Activated CD4-positive, alpha-beta T cell treated with anti-CD3 and anti-CD28 coated beads for 1 hour (primary cell): ENCODE measurements at regions not wholly inside any gene's neighbourhood (a gene's known extent, or its start where the extent isn't known, plus 50 kb on each side); places are given as distances from the start of the nearest gene placed in this dataset.
"Not testable (repeated sequence)": the region's sequence is repeated elsewhere in the genome, so short reads cannot be mapped to it uniquely, and the experiment has no call there.

Experiments used
- DNase-seq: peaks from one replicate; pipeline ENCODE4 v3.0.0-alpha.2; 2020

DNA sequence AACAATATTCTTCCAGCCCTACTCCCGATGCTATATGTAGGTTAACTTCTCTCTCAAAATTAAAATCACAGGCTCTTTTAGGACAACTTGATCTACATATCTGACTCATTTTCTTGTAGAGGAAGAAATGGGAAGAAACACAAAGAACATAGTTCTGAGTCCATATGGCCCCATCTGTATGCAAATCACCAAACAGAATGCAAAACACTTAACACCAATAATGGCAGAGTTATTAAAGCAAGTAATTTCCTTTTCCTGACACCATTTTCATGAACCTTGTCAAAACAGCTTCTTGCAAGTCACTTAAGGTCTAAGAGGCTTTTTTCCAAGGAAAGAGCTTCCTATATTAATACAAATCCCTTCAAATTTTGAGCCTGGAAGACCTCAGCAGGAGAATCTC, 300.4 kb upstream of the CLEC14A start:
- DNase-seq = no peak

DNA sequence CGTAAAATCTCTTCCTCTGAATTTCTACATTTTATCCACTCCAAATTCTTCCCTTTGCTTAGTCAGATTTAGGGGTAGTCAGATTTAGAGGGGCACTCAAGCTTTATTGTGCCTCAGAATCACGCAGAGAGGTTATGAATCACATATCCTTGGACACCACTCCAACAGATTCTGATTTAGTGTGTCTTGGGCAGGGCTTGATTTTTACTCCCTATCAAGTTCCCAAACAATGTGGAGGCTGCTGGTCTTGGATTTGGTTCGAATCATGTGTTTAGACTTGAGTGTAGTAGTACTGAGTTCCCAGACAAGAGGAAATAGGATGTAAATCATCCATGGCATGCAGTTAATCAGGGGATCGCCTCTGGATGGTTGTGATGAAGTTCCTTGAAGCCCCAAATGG, 298.1 kb upstream of the CLEC14A start:
- no peak for DNase-seq

- DNase-seq = no peak
These were observed 297.7 kb upstream of the CLEC14A start for GRCh38 chr14:38553586-38553985.

DNA sequence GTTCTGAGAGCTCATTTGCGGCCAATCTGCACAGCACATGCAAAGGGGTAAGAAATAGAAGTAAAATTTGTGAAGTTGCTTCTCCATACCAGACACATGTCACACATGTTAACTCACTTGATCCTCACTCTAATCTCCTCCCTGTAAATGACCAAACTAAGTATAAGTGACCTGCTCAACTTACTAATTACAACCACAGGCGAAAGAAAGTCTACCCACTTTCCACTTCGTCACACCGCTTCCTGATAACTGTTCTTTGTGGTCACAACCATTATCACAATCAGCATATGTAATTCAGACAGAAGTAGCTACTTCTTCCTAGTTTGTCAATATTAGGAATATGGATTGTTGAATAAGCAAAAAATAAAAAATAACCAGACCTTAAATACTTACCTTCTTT, 293.7 kb upstream of the CLEC14A start:
- no peak for DNase-seq

GRCh38 chr14:38547961-38548490, 292.1 kb upstream of the CLEC14A start:
- no peak for DNase-seq

- no peak for DNase-seq
These were observed 291.1 kb upstream of the CLEC14A start for GRCh38 chr14:38546932-38547551.

- no peak for DNase-seq
These were observed 288.9 kb upstream of the CLEC14A start for GRCh38 chr14:38544776-38545175.

- DNase-seq = not testable (repeated sequence)
These were observed 288.0 kb upstream of the CLEC14A start for GRCh38 chr14:38543851-38544250.

GRCh38 chr14:38538053-38538452, 282.2 kb upstream of the CLEC14A start:
- DNase-seq = not testable (repeated sequence)

DNA sequence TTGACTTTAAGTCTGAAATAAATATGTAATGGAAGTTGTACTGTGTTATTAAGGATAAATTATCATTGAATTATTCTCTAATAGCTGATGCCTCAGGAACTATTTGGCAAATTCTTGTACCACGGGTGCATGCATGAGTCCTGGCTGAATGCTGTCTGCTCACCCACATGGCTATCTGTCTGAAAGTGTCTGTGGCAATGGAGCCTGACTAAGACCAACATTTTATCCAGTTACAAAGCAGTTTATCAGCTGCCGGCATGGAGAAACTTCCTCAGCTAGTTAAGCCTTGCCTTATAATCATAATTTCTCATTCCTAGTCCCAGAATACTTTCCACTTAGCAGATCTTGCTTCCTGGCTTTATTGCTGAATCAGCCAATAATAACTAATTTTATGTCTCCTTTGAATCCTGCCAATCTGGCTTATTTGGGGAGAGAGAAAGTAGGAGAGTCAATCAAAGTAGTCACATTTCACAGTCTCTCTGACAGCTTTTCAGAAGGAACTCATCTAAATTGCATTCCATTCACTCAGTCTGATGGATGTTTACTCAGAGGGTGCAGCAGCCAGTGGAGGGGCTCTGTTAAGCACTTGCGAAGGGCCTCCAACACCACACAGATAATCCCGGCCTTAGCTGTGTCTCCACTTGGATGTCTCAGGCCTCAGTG, 280.6 kb upstream of the CLEC14A start:
- no peak for DNase-seq

DNA sequence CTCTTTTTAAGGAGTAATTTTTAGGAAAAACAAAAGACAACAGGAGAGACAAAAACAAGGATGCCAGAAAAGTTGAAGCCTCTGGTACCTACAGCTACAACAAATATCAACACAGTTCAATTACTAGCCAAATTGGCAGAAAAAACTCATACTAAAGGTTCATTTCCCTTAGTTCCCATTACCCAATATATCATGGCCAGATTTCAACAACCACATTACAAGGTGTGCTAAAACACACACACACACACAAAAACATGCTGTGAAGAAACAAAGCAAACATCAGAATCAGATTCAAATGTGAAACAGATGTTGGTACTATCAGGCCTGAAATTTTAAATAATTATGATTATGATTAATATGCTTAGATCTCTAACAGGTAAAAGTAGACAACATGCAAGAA, 272.7 kb upstream of the CLEC14A start:
- no peak for DNase-seq

GRCh38 chr14:38527502-38527878, 271.6 kb upstream of the CLEC14A start:
- DNase-seq = no peak

- no peak for DNase-seq
These were observed 271.1 kb upstream of the CLEC14A start for GRCh38 chr14:38526826-38527501.

DNA sequence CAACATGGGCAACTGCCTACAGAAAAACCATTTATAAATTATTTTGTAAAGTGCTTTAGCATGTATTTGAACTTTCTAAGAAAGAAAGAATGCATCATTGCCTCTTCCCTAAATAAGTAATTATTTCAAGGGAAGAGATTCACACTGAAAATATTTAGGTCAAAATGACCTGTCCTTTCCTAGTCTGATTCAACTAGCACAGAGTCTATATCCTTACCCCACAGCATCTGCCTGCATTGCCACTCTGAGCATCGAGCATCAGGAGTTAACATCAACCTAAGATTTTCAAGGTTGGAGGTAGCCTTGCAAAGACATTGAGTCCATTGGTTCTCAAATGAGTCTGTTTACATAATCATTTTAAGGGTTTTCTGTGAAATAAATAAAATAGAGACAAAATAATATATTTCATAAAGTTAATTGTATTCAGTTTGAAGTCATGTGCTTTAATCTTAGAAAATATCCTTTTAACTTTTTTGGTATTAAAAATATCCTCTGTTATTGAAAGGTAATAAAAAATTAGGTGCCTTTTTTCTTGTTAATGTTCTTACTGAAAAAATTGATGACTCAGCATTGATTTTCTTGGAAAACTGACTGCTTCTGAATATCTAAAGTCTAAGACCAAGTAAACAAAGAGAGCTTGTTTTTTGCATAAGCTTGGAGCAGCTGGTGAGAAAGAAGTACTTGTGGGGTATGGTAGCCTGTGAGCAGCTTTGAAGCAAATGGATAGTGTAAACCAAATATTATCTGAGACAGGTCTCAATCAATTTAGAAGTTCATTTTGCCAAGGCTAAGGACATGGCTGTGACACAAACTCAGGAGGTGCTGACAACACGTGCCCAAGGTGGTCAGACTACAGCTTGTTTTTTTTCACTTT, 269.0 kb upstream of the CLEC14A start:
- DNase-seq = no peak

DNA sequence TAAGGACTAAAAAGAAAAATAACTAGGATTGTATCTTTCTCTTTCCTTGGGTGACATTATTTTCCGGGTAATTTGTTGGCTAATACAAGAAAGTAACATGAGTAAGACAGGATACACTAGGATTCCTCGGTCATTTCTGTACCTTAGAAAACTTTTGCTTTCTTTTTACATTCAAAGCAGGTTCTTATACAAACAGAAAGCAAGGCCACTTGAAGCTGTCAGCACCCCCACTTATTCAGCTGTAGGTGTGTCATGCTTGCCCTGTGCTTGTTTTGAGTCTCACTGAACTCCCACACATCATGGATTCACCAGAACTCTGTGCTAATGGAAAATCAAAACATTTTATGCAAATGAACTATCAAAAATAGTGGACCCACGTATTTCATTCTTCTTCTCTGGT, 266.8 kb upstream of the CLEC14A start:
- DNase-seq = no peak

GRCh38 chr14:38521591-38521990, 265.7 kb upstream of the CLEC14A start:
- DNase-seq = no peak

GRCh38 chr14:38517426-38517825, 261.5 kb upstream of the CLEC14A start:
- no peak for DNase-seq

DNA sequence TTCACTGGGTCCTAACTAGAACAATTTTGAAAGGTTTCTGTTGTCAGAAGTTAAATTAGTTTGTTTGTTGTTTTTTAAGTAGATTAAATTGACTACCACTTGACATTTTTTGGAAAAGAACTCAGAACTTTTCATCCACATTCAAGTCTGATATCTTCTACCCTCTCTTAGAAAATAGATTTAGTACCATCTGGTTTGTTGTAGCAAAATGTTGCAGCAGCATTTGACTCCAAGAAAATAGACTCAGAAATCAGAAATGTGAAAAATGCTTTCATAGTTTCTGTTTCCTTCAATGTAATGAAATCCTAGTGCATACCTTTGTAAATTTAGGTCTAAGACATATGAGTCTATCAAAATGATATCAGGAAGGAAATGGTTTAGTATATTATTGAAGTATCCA, 256.3 kb upstream of the CLEC14A start:
- DNase-seq = no peak

DNA sequence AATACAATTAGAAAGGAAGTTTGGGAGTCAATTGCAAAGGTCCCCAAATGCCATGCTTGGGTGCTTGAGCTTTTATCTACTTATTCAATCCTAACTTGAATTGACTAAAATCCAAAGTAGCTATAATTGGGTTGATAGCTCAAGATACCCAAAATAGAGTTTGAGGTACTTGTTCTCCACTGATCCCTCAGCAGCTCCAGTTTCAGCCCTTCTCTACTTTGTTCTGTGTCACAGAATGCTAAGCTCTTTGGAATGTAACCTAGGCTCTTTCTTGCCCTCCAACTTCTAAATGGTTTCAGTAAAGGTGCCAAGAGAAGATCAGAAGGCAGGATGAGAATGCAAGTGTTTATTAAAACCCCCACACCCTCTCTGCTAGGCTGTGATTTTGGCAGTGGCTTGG, 251.4 kb upstream of the CLEC14A start:
- DNase-seq = no peak

DNA sequence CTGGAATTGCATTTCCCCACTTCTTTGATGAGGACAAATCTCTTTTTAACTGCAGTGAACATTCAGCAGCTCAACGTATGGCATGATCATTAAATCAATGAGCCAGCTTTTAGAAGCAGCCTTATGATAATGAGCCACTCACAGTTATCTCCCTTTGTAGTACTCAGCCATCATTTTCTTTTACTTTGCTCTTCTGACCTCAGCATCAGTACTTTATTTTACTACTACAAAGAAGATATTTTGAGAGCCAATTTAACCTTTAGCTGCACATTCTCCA, 250.0 kb upstream of the CLEC14A start:
- no peak for DNase-seq

- no peak for DNase-seq
These were observed 249.5 kb upstream of the CLEC14A start for GRCh38 chr14:38505221-38505972.

- DNase-seq = no peak
These were observed 248.3 kb upstream of the CLEC14A start for GRCh38 chr14:38504175-38504574.

DNA sequence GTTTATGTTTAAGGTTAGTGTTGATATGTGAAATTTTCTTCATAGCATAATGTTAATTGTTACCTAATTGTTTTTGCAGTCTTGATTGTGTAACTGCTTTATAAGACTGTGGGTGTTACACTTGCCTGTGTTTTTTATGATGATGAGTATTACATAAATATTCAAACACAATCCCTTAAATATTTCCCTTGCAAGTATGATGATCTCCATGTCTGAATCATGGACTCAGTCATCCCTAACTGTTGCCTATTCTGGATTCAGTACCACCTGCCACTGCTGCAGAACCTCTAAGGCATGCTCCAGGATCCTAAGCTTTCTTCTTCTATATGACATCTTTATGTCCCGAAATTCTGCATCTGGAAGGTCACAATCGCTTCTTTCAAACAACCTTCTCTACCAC, 246.3 kb upstream of the CLEC14A start:
- DNase-seq = no peak
